GM12878 (cell line): ENCODE measurements at regions not wholly inside any gene's neighbourhood (a gene's known extent, or its start where the extent isn't known, plus 50 kb on each side); places are given as distances from the start of the nearest gene placed in this dataset.

Source experiments
- ATAC-seq: fragments of 200-7000 bp; cut with Tn5 transposase; 3 replicates; pipeline ENCODE4 v1.9.1; 2020; ENCODE audit warnings: mild to moderate bottlenecking, moderate library complexity
- BruUV-seq: library from RNA; stranded (reverse); fragments of 400-500 nt; replicated peaks from 2 replicates; lab custom pipeline; 2021; lab: Mats Ljungman, UMichigan
- CTCF ChIA-PET: fragments of 300-600 bp; sonication (Branson Sonifier 250); formaldehyde crosslinking; extraction: SDS; loops from one replicate; lab custom pipeline; 2021; ENCODE audit warnings: inconsistent platforms; lab: Yijun Ruan, JAX
- POLR2A ChIA-PET: fragments of 350-600 bp; formaldehyde crosslinking; extraction: SDS; loops from one replicate; lab custom pipeline; 2021; ENCODE audit warnings: inconsistent platforms; lab: Charles Lee
- RAD21 ChIA-PET: fragments of 300-600 bp; sonication (Branson Sonifier 250); formaldehyde crosslinking; loops from one replicate; lab custom pipeline; 2023; ENCODE audit warnings: antibody characterized with exemption; ENCODE audit not compliant: unreplicated experiment; lab: Charles Lee
- SMC1A ChIA-PET: fragments of 300-600 bp; sonication (Branson Sonifier 250); formaldehyde crosslinking; loops from one replicate; lab custom pipeline; 2023; ENCODE audit not compliant: unreplicated experiment, uncharacterized antibody; lab: Charles Lee
- DNase-seq: peaks from one replicate; pipeline ENCODE4 v3.0.0-alpha.2; 2011; ENCODE audit warnings: low read depth, low spot score
- FAIRE-seq: peaks from 3 replicates; lab custom pipeline; 2011; peaks lifted over from hg19 to GRCh38; lab: Jason Lieb, UNC
- H2AFZ ChIP-seq: 2 replicates; pipeline ENCODE4 v1.6.0; 2011; ENCODE audit warnings: low read depth, low read length, control low read depth; ENCODE audit not compliant: control insufficient read depth
- H3K27ac ChIP-seq: 2 replicates; pipeline ENCODE4 v1.5.1; 2011; ENCODE audit warnings: control low read depth; ENCODE audit not compliant: control insufficient read depth, insufficient read depth
- H3K27me3 ChIP-seq, 2 experiments: replicated peaks in 1 of 2; 2 replicates each; pipeline versions ENCODE4 v1.6.0 to v1.6.1; 2011; ENCODE audit warnings: low read length in 1 of 2; ENCODE audit not compliant: control insufficient read depth in 2 of 2, insufficient read depth in 2 of 2
- H3K36me3 ChIP-seq, 2 experiments: 2 replicates each; pipeline ENCODE4 v1.5.1; 2011; ENCODE audit warnings: low read length in 1 of 2; ENCODE audit not compliant: control insufficient read depth in 2 of 2, insufficient read depth in 2 of 2
- H3K4me1 ChIP-seq: 2 replicates; pipeline ENCODE4 v1.6.1; 2011; ENCODE audit warnings: mild to moderate bottlenecking, low read length, moderate library complexity, mixed read lengths; ENCODE audit not compliant: control insufficient read depth, insufficient read depth
- H3K4me2 ChIP-seq: 2 replicates; pipeline ENCODE4 v1.6.0; 2011; ENCODE audit warnings: control low read depth; ENCODE audit not compliant: control insufficient read depth, insufficient read depth
- H3K4me3 ChIP-seq: fragments of 200-600 bp; sonication (generic); 2 replicates; pipeline ENCODE4 v1.5.1; 2016
- H3K79me2 ChIP-seq: 2 replicates; pipeline ENCODE4 v1.6.0; 2011; ENCODE audit warnings: low read length; ENCODE audit not compliant: control insufficient read depth, insufficient read depth
- H3K9ac ChIP-seq: 2 replicates; pipeline ENCODE4 v1.8.0; 2011; ENCODE audit warnings: low read length, control low read depth, mixed read lengths; ENCODE audit not compliant: control insufficient read depth, insufficient read depth
- H3K9me3 ChIP-seq: replicated peaks from 3 replicates; pipeline ENCODE4 v1.5.1; 2011; ENCODE audit warnings: mild to moderate bottlenecking, low read length; ENCODE audit not compliant: control insufficient read depth, insufficient read depth
- H4K20me1 ChIP-seq: 2 replicates; pipeline ENCODE4 v1.6.0; 2011; ENCODE audit not compliant: control insufficient read depth, insufficient read depth
- ATF7 ChIP-seq: fragments of 450-650 bp; IDR thresholded peaks from 2 replicates; pipeline ENCODE4 v1.6.1; 2016; ENCODE audit warnings: low read depth, mild to moderate bottlenecking
- BCL11A ChIP-seq: IDR thresholded peaks from 2 replicates; pipeline ENCODE4 v1.6.1; 2011; ENCODE audit warnings: low read depth, low read length
- CBX3 ChIP-seq: fragments of 200-600 bp; sonication (generic); IDR thresholded peaks from 2 replicates; pipeline ENCODE4 v1.6.1; 2016; ENCODE audit warnings: low read depth, borderline replicate concordance
- CHD4 ChIP-seq: fragments of 200-600 bp; sonication (generic); IDR thresholded peaks from 2 replicates; pipeline ENCODE4 v1.6.1; 2016; ENCODE audit warnings: mild to moderate bottlenecking
- EZH2 ChIP-seq: IDR thresholded peaks from 2 replicates; pipeline ENCODE4 v1.6.1; 2012; ENCODE audit warnings: low read depth, mild to moderate bottlenecking, control low read depth, inconsistent platforms, low read length, borderline replicate concordance; ENCODE audit not compliant: control insufficient read depth
- HDGF ChIP-seq: fragments of 450-650 bp; IDR thresholded peaks from 2 replicates; pipeline ENCODE4 v1.6.1; 2016; ENCODE audit warnings: antibody characterized with exemption
- KDM1A ChIP-seq: fragments of 200-600 bp; sonication (generic); IDR thresholded peaks from 2 replicates; pipeline ENCODE4 v1.6.1; 2016; ENCODE audit warnings: borderline replicate concordance
- MLLT1 ChIP-seq: fragments of 450-650 bp; IDR thresholded peaks from 2 replicates; pipeline ENCODE4 v1.6.1; 2016; ENCODE audit warnings: mild to moderate bottlenecking
- NR2C1 ChIP-seq: fragments of 450-650 bp; IDR thresholded peaks from 2 replicates; pipeline ENCODE4 v1.6.1; 2017; ENCODE audit warnings: antibody characterized with exemption, mild to moderate bottlenecking, moderate library complexity
- PBX3 ChIP-seq: IDR thresholded peaks from 2 replicates; pipeline ENCODE4 v1.6.1; 2011; ENCODE audit warnings: mild to moderate bottlenecking, low read depth, low read length, moderate library complexity; ENCODE audit not compliant: insufficient replicate concordance
- PKNOX1 ChIP-seq: fragments of 450-650 bp; IDR thresholded peaks from 2 replicates; pipeline ENCODE4 v1.6.1; 2016; ENCODE audit warnings: mild to moderate bottlenecking
- RB1 ChIP-seq: fragments of 450-650 bp; formaldehyde crosslinking; IDR thresholded peaks from 2 replicates; pipeline ENCODE4 v1.6.1; 2017; ENCODE audit warnings: mild to moderate bottlenecking, borderline replicate concordance
- RELA ChIP-seq: fragments of 450-650 bp; IDR thresholded peaks from 2 replicates; pipeline ENCODE4 v1.8.0; 2014; ENCODE audit warnings: borderline replicate concordance; ENCODE audit not compliant: partially characterized antibody
- REST ChIP-seq: IDR thresholded peaks from 2 replicates; pipeline ENCODE4 v1.6.1; 2012; ENCODE audit warnings: mild to moderate bottlenecking, low read depth, low read length
- ZBTB11 ChIP-seq: fragments of 450-650 bp; formaldehyde crosslinking; IDR thresholded peaks from 2 replicates; pipeline ENCODE4 v1.5.0; 2022; ENCODE audit warnings: mild to moderate bottlenecking, missing genetic modification characterization
- WGBS: methylation state at CpG from one replicate; pipeline ENCODE4 v1.1.6; 2016; ENCODE audit warnings: low lambda C conversion rate; ENCODE audit not compliant: insufficient replicate concordance, insufficient coverage; ENCODE audit errors: missing lambda C conversion rate; 5-methylcytosine and 5-hydroxymethylcytosine counted together
- in situ Hi-C: fragments of 300-500 bp; cut with MboI; formaldehyde crosslinking; loops from 9 replicates; pipeline ENCODE4 v1.14.3; 2018; ENCODE audit warnings: mixed read lengths
- intact Hi-C: fragments of 100-400 bp; cut with micrococcal nuclease; formaldehyde crosslinking; loops from one replicate; pipeline ENCODE4 v1.14.2; 2022; ENCODE audit not compliant: unreplicated experiment

GRCh38 chr5:51486158-51486557 is 102.9 kb downstream of the ISL1 start:
- Histone ChIP-seq H3K27ac (no peak overlapping the region), H2AFZ (no peak overlapping the region), H4K20me1 (no peaks in the 10 kb centered on the region), H3K27me3 (no peaks in the 10 kb centered on the region), H3K4me2 (no peak overlapping the region), H3K9me3 (no peaks in the 10 kb centered on the region), H3K9ac (no peak overlapping the region), H3K36me3 (no peaks in the 10 kb centered on the region), H3K4me3 (no peak overlapping the region), H3K4me1 (no peaks in the 10 kb centered on the region), H3K79me2 (no peaks in the 10 kb centered on the region)
- FAIRE-seq, result no peak
- POLR2A ChIA-PET, result no interaction called here
- SMC1A ChIA-PET, result no interaction called here
- CTCF ChIA-PET, result no interaction called here
- intact Hi-C loops (no loop called here), in situ Hi-C loops (no loop called here)
- no peak for DNase-seq
- BruUV-seq, result no TSS peak
- RAD21 ChIA-PET, result no interaction called here
- 31% methylated on average over 1 of the region's 1 CpG for WGBS
- no peak for ATAC-seq
- no peak for TF ChIP-seq RB1
- TF ChIP-seq KDM1A, result no peak
- TF ChIP-seq PBX3, result no peak
- TF ChIP-seq PKNOX1, result no peak
- TF ChIP-seq ZBTB11 (CRISPR knock-in tag), result no peak
- TF ChIP-seq MLLT1, result no peak
- no peak for TF ChIP-seq HDGF
- TF ChIP-seq EZH2, result no peak
- no peak for TF ChIP-seq REST
- TF ChIP-seq NR2C1, result no peak
- no peak for TF ChIP-seq BCL11A
- no peak for TF ChIP-seq CHD4
- no peak for TF ChIP-seq CBX3
- no peak for TF ChIP-seq ATF7
- no peak for TF ChIP-seq RELA
